ENCODE measurements at regions not wholly inside any gene's neighbourhood (a gene's known extent, or its start where the extent isn't known, plus 50 kb on each side); places are given as distances from the start of the nearest gene placed in this dataset.

GRCh38 chr16:59552164-59552563 lies 818.0 kb upstream of the GOT2 start:
- 78 to 82% methylated on average over 5 of the region's 5 CpGs for WGBS, 2 donors
- Histone ChIP-seq H3K4me1 (no peaks in the 10 kb centered on the region), H3K27ac (no peak overlapping the region), H3K9me3 (no peaks in the 10 kb centered on the region), H3K36me3 (no peaks in the 10 kb centered on the region), H3K4me3 (no peak overlapping the region), H3K27me3 (no peaks in the 10 kb centered on the region)
- intact Hi-C loops (cut with DNase I) = no loop called here
- no peak for TF ChIP-seq EP300 (IDR thresholded peaks at IDR 0.05)
- no peak for TF ChIP-seq POLR2AphosphoS5 (IDR thresholded peaks at IDR 0.05)
- TF ChIP-seq CTCF (IDR thresholded peaks at IDR 0.05) = no peak
- TF ChIP-seq POLR2A (IDR thresholded peaks at IDR 0.05) = no peak
- no peak for DNase-seq

GRCh38 chr16:59545721-59546120 lies 811.6 kb upstream of the GOT2 start:
- Histone ChIP-seq H3K9me3 (peaks cover 0 to 3% (median 0%) of the 10 kb centered on the region in 4 donors), H3K27ac (no peak overlapping the region), H3K27me3 (no peaks in the 10 kb centered on the region), H3K4me1 (no peaks in the 10 kb centered on the region), H3K36me3 (no peaks in the 10 kb centered on the region), H3K4me3 (no peak overlapping the region)
- intact Hi-C loops (cut with DNase I) = no loop called here
- no peak for DNase-seq
- 69 to 71% methylated on average over 1 of the region's 1 CpG for WGBS, 2 donors
- no peak for TF ChIP-seq POLR2AphosphoS5 (IDR thresholded peaks at IDR 0.05)
- TF ChIP-seq EP300 (IDR thresholded peaks at IDR 0.05) = no peak
- TF ChIP-seq POLR2A (IDR thresholded peaks at IDR 0.05) = no peak
- no peak for TF ChIP-seq CTCF (IDR thresholded peaks at IDR 0.05)

GRCh38 chr16:59543641-59544040 lies 809.5 kb upstream of the GOT2 start:
- H3K9me3 ChIP-seq = peaks cover 0 to 3% (median 0%) of the 10 kb centered on the region in 4 donors
- no peak for DNase-seq
- H3K4me3 ChIP-seq = no peak overlapping the region
- TF ChIP-seq CTCF (IDR thresholded peaks at IDR 0.05) (no peak), POLR2AphosphoS5 (IDR thresholded peaks at IDR 0.05) (no peak), EP300 (IDR thresholded peaks at IDR 0.05) (no peak), POLR2A (IDR thresholded peaks at IDR 0.05) (no peak)
- H3K27me3 ChIP-seq = no peaks in the 10 kb centered on the region
- no peak overlapping the region for H3K27ac ChIP-seq
- WGBS, 2 donors = 67 to 69% methylated on average over 4 of the region's 4 CpGs
- H3K36me3 ChIP-seq = no peaks in the 10 kb centered on the region
- intact Hi-C loops (cut with DNase I) = no loop called here
- no peaks in the 10 kb centered on the region for H3K4me1 ChIP-seq

- TF ChIP-seq CTCF (IDR thresholded peaks at IDR 0.05) = no peak
- no peak for TF ChIP-seq EP300 (IDR thresholded peaks at IDR 0.05)
- no peak for TF ChIP-seq POLR2AphosphoS5 (IDR thresholded peaks at IDR 0.05)
- TF ChIP-seq POLR2A (IDR thresholded peaks at IDR 0.05) = no peak
- Histone ChIP-seq H3K27me3 (no peaks in the 10 kb centered on the region), H3K36me3 (no peaks in the 10 kb centered on the region), H3K9me3 (no peaks in the 10 kb centered on the region), H3K4me1 (no peaks in the 10 kb centered on the region), H3K4me3 (no peak overlapping the region), H3K27ac (no peak overlapping the region)
- WGBS, 2 donors = 72 to 80% methylated on average over 8 of the region's 8 CpGs
- intact Hi-C loops (cut with DNase I) = no loop called here
- no peak for DNase-seq
Observed at GRCh38 chr16:59540621-59541020, 806.5 kb upstream of the GOT2 start.

- Histone ChIP-seq H3K27ac (no peak overlapping the region), H3K36me3 (no peaks in the 10 kb centered on the region), H3K9me3 (no peaks in the 10 kb centered on the region), H3K4me3 (no peak overlapping the region), H3K4me1 (no peaks in the 10 kb centered on the region), H3K27me3 (no peaks in the 10 kb centered on the region)
- 74 to 80% methylated on average over 4 of the region's 4 CpGs for WGBS, 2 donors
- intact Hi-C loops (cut with DNase I) = no loop called here
- DNase-seq = no peak
- TF ChIP-seq POLR2A (IDR thresholded peaks at IDR 0.05) (no peak), CTCF (IDR thresholded peaks at IDR 0.05) (no peak), EP300 (IDR thresholded peaks at IDR 0.05) (no peak), POLR2AphosphoS5 (IDR thresholded peaks at IDR 0.05) (no peak)
Observed at GRCh38 chr16:59535298-59535697, 801.2 kb upstream of the GOT2 start.
